Endometrium (tissue), 2 donors: ENCODE measurements at regions not wholly inside any gene's neighbourhood (a gene's known extent, or its start where the extent isn't known, plus 50 kb on each side); places are given as distances from the start of the nearest gene placed in this dataset.

ENCODE experiments used
- FAIRE-seq: peaks from 2 replicates; lab custom pipeline; 2012; peaks lifted over from hg19 to GRCh38; lab: Jason Lieb, UNC
- donor health status: control.
- donor health status: control.

DNA sequence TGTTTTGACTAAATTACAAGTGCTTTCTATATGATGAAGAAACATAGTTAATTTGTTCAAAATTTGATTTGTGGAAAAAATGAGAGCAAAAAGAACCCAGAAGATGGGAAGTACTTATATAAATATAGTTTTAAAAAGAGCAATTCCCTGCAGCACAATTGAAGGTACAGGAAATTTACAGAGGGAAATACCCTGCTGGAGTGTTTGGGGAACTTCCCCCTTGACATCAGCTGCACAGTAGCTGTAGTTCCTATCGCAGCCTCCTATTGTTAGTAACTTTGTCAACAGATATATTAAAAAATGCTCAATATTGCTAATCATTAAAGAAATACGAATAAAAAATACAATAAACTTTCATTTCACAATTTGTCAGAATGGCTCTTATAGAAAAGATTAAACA lies 1118.8 kb upstream of the ZEB2 start:
- FAIRE-seq = no peak

- no peak for FAIRE-seq
Observed at GRCh38 chr2:145635706-145636427, 1115.9 kb upstream of the ZEB2 start.

- FAIRE-seq = no peak
Observed at GRCh38 chr2:145631561-145631960, 1111.6 kb upstream of the ZEB2 start.

- no peak for FAIRE-seq
Observed at GRCh38 chr2:145626301-145626700, 1106.4 kb upstream of the ZEB2 start.

DNA sequence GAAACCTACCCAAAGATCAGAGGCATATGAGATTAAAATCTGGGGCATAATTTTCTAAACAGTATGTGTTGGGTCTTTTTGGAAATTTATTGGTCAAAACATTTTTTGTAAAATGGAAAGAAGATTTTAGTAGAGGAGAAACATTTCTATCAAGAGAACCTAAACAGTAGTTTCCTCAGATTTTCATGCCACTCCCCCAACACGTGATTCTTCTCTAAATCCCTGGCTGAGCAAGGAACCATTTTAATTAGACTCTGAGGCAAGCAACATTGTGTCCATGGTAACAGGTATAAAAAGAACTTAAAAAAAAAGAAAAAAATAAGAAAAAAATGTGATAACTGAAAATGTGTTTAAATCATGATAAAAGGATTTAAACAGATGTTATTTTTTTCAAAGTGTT lies 1105.2 kb upstream of the ZEB2 start:
- FAIRE-seq = no peak

- no peak for FAIRE-seq
Observed at GRCh38 chr2:145623136-145623535, 1103.2 kb upstream of the ZEB2 start.

DNA sequence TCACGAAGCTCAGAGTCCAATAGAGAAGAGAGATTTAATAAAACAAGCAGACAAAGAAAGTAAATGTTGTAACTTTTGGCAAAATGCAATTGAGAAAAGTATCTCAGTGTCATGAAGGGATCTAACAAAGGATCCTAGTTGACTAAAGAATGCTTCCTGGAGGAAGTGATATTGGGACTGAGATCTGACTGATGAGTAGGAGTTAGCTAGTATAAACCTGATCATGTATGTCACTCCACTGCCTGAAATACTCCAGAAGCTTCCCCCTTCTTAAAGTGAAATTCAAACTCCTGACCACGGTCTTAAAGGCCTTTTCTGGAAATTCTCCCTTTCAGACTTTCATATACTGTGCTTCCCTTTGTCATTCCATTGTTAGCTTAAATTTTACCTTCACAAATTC lies 1102.4 kb upstream of the ZEB2 start:
- no peak for FAIRE-seq

DNA sequence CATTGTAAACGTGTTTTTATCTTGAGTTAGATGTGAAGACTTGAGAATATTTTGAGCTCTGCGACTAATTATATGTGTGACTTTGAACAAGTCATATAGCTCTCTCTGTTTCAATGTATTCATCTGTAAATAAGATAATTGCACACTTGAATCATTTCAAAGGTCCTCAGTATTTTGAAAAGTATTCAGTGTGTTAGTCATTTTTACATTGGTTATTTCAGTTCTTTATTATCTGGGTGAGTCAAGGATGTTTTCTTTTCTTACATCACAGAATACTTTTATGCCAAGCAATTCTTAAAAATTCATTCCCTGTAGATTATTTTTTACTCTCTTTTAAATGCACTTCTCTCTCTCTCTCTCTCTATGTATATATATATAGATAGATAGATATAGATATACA lies 1098.0 kb upstream of the ZEB2 start:
- no peak for FAIRE-seq

DNA sequence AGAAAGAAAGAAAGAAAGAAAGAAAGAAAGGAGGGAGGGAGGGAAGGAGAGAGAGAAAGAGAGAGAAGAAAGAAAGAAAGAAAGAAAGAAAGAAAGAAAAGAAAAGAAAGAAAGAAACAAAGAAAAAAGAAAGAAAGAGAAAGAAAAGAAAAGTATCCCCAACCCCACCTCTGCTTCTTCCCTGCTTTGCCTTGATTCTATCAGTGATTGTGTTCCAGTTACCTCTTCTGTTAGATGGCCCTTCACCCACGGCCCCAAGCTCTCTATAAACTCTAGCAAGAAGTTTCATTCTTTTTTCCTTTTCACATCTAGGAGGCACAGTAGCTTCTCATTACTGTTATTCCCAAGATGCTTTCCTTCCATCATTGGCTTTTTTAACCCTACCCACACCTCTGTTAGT lies 1097.5 kb upstream of the ZEB2 start:
- FAIRE-seq = no peak

- FAIRE-seq = no peak
Observed at GRCh38 chr2:145615626-145616025, 1095.7 kb upstream of the ZEB2 start.

- FAIRE-seq = no peak
Observed at GRCh38 chr2:145609951-145610350, 1090.0 kb upstream of the ZEB2 start.

- no peak for FAIRE-seq
Observed at GRCh38 chr2:145601361-145601925, 1081.5 kb upstream of the ZEB2 start.

DNA sequence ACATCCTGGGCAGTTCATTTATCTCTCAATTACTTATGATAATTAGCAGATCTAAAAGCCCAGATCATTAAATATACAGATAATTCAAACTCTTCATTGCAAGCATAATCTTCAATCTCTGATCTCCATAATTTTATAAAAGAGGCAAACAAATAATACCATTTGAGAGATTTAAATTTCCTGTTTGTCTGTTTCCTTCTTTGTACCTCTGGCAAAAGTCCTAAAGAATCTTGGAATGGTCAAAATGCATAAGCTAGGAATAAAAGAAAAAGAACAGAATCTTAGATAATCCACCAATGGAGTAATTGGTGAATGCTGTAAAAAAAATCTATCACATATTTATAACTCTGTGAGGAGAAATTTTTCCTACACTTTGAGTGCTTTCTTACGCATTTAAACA lies 1080.9 kb upstream of the ZEB2 start:
- no peak for FAIRE-seq

GRCh38 chr2:145599756-145600155 lies 1079.8 kb upstream of the ZEB2 start:
- no peak for FAIRE-seq

DNA sequence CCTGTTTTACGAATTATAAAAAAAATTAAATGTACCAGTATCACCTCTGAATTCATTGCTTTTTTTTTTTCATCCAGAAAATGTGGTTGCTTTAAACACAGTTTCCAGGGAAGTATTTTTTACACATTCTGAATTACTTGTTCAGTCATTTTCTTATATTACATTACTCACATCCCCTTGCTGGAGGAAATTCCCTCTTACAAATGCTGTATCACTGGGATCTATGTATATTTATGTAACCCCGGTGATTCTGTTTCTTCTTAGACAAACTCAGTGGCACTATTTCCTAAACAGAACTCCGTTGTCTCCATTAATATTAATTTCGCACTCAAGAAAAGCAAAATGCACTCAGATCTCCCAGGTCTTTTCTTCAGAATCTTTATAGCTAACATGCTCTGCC lies 1078.5 kb upstream of the ZEB2 start:
- FAIRE-seq = no peak

GRCh38 chr2:145597809-145598208 lies 1077.9 kb upstream of the ZEB2 start:
- no peak for FAIRE-seq

GRCh38 chr2:145597006-145597405 lies 1077.1 kb upstream of the ZEB2 start:
- peak; percentile 91 for FAIRE-seq

- no peak for FAIRE-seq
Observed at GRCh38 chr2:145596416-145596815, 1076.5 kb upstream of the ZEB2 start.

GRCh38 chr2:145595296-145595695 lies 1075.4 kb upstream of the ZEB2 start:
- no peak for FAIRE-seq

- no peak for FAIRE-seq
Observed at GRCh38 chr2:145593991-145594614, 1074.2 kb upstream of the ZEB2 start.

GRCh38 chr2:145593280-145593679 lies 1073.4 kb upstream of the ZEB2 start:
- FAIRE-seq = peak; percentile 50

DNA sequence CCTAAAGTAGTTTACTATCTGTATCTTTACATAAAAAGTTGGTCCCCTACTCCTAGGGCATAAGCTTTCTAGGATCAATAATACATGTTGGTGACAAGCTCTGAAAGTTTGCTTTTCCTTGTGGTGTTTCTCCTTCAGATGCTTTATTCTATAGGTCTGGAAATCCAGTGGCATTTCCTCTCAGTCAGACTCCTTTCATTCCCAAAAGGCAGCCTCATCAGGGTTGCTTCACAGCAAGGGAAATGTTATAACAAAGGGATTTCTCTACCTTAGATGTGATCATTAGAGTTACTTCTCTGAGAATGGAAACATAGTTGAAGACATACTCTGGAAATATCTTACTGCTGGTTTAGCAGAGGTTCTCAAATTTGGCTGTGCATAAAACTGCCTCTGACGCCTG lies 1072.4 kb upstream of the ZEB2 start:
- no peak for FAIRE-seq

GRCh38 chr2:145591109-145591809 lies 1071.3 kb upstream of the ZEB2 start:
- FAIRE-seq = peak; percentile 81
